ENCODE measurements at regions not wholly inside any gene's neighbourhood (a gene's known extent, or its start where the extent isn't known, plus 50 kb on each side); places are given as distances from the start of the nearest gene placed in this dataset.

- RAD21 ChIA-PET (ENCODE audit: low non-redundant PET in 1 of 2, low total read pairs in 2 of 2, uncharacterized antibody in 2 of 2, unreplicated experiment in 2 of 2), result no interaction called here
- Histone ChIP-seq H4K20me1 (ENCODE audit: insufficient read depth) (no peaks in the 10 kb centered on the region), H3K27ac (ENCODE audit: low read depth, low read length) (no peak overlapping the region), H2AFZ (ENCODE audit: low read depth, low read length, poor library complexity, severe bottlenecking) (no peak overlapping the region), H3K4me3 (replicated peaks in 1 of 2; ENCODE audit: low read depth in 1 of 2, low read length in 2 of 2) (no peak overlapping the region), H3K4me2 (ENCODE audit: low read length) (no peak overlapping the region), H3K4me1 (ENCODE audit: control insufficient read depth in 1 of 2, insufficient read depth in 2 of 2, low read length in 2 of 2) (no peaks in the 10 kb centered on the region), H3K79me2 (ENCODE audit: insufficient read depth, low read length) (no peaks in the 10 kb centered on the region), H3K36me3 (ENCODE audit: control insufficient read depth in 1 of 2, insufficient read depth in 2 of 2, low read length in 2 of 2) (no peaks in the 10 kb centered on the region), H3K9me2 (ENCODE audit: insufficient read depth) (no peaks in the 10 kb centered on the region), H3K9ac (ENCODE audit: low read length) (no peak overlapping the region), H3K27me3 (ENCODE audit: insufficient read depth, low read length) (no peaks in the 10 kb centered on the region), H3K9me3 (ENCODE audit: control insufficient read depth in 1 of 2, insufficient read depth in 1 of 2, low read depth in 1 of 2, low read length in 2 of 2) (no peaks in the 10 kb centered on the region)
- CTCF ChIA-PET, result no interaction called here
- ATAC-seq (no peak), DNase-seq (ENCODE audit: low read depth, low spot score) (no peak)
- TF ChIP-seq ZNF274 (IDR thresholded peaks at IDR 0.05; ENCODE audit: low read depth, low read length) (no peak), SIN3A (IDR thresholded peaks at IDR 0.05; ENCODE audit: low read depth) (no peak), ZFX (IDR thresholded peaks at IDR 0.05) (no peak), EZH2phosphoT487 (IDR thresholded peaks at IDR 0.05; ENCODE audit: borderline replicate concordance) (no peak), CEBPB (IDR thresholded peaks at IDR 0.05; ENCODE audit: low read depth) (no peak), CBX3 (IDR thresholded peaks at IDR 0.05; ENCODE audit: low read depth) (no peak), ZBTB33 (IDR thresholded peaks at IDR 0.05; ENCODE audit: extremely low read depth, insufficient replicate concordance, low read length) (no peak), YY1 (IDR thresholded peaks at IDR 0.05; ENCODE audit: extremely low read depth, insufficient replicate concordance, low read depth, low read length) (no peak), RAD21 (IDR thresholded peaks at IDR 0.05; ENCODE audit: low read depth) (no peak)
- POLR2A ChIA-PET, result no interaction called here
- no TSS peak for BruUV-seq (replicated peaks)
- intact Hi-C loops (cut with micrococcal nuclease), result no loop called here
Measured at GRCh38 chrX:20437683-20438082, 171.0 kb upstream of the RPS6KA3 start.

GRCh38 chrX:20435913-20436312 is 169.2 kb upstream of the RPS6KA3 start:
- no peak overlapping the region for H2AFZ ChIP-seq (ENCODE audit: low read depth, low read length, poor library complexity, severe bottlenecking)
- CTCF ChIA-PET, result no interaction called here
- H3K9me2 ChIP-seq (ENCODE audit: insufficient read depth), result no peaks in the 10 kb centered on the region
- no peaks in the 10 kb centered on the region for H3K36me3 ChIP-seq (ENCODE audit: control insufficient read depth in 1 of 2, insufficient read depth in 2 of 2, low read length in 2 of 2)
- intact Hi-C loops (cut with micrococcal nuclease), result no loop called here
- H3K79me2 ChIP-seq (ENCODE audit: insufficient read depth, low read length), result no peaks in the 10 kb centered on the region
- no peak overlapping the region for H3K4me3 ChIP-seq (replicated peaks in 1 of 2; ENCODE audit: low read depth in 1 of 2, low read length in 2 of 2)
- no peaks in the 10 kb centered on the region for H3K9me3 ChIP-seq (ENCODE audit: control insufficient read depth in 1 of 2, insufficient read depth in 1 of 2, low read depth in 1 of 2, low read length in 2 of 2)
- no peaks in the 10 kb centered on the region for H3K27me3 ChIP-seq (ENCODE audit: insufficient read depth, low read length)
- RAD21 ChIA-PET (ENCODE audit: low non-redundant PET in 1 of 2, low total read pairs in 2 of 2, uncharacterized antibody in 2 of 2, unreplicated experiment in 2 of 2), result no interaction called here
- BruUV-seq (replicated peaks), result no TSS peak
- no peaks in the 10 kb centered on the region for H3K4me1 ChIP-seq (ENCODE audit: control insufficient read depth in 1 of 2, insufficient read depth in 2 of 2, low read length in 2 of 2)
- POLR2A ChIA-PET, result no interaction called here
- ATAC-seq (no peak), DNase-seq (ENCODE audit: low read depth, low spot score) (no peak)
- H3K27ac ChIP-seq (ENCODE audit: low read depth, low read length), result no peak overlapping the region
- no peak overlapping the region for H3K9ac ChIP-seq (ENCODE audit: low read length)
- no peaks in the 10 kb centered on the region for H4K20me1 ChIP-seq (ENCODE audit: insufficient read depth)
- no peak overlapping the region for H3K4me2 ChIP-seq (ENCODE audit: low read length)
- TF ChIP-seq ZNF274 (IDR thresholded peaks at IDR 0.05; ENCODE audit: low read depth, low read length) (no peak), SIN3A (IDR thresholded peaks at IDR 0.05; ENCODE audit: low read depth) (no peak), CTCF (IDR thresholded peaks at IDR 0.05 in 2 of 3, conservative IDR thresholded peaks at IDR 0.05 in 1 of 3; ENCODE audit: borderline replicate concordance in 1 of 3, insufficient read depth in 1 of 3, low read depth in 2 of 3, low read length in 2 of 3) (no peak), CEBPB (IDR thresholded peaks at IDR 0.05; ENCODE audit: low read depth) (no peak), SRF (IDR thresholded peaks at IDR 0.05; ENCODE audit: low read depth) (no peak), EZH2phosphoT487 (IDR thresholded peaks at IDR 0.05; ENCODE audit: borderline replicate concordance) (no peak), SP1 (IDR thresholded peaks at IDR 0.05; ENCODE audit: low read depth) (no peak), MAX (IDR thresholded peaks at IDR 0.05) (no peak), TCF7L2 (IDR thresholded peaks at IDR 0.05; ENCODE audit: borderline replicate concordance, extremely low read depth, insufficient read depth, insufficient read length) (no peak)
